AG04449 (cell line): ENCODE measurements at regions not wholly inside any gene's neighbourhood (a gene's known extent, or its start where the extent isn't known, plus 50 kb on each side); places are given as distances from the start of the nearest gene placed in this dataset.

ENCODE experiments used
- CTCF ChIA-PET: fragments of 350-600 bp; formaldehyde crosslinking; extraction: SDS; loops from one replicate; lab custom pipeline; 2021; ENCODE audit warnings: antibody characterized with exemption; lab: Yijun Ruan, JAX
- POLR2A ChIA-PET: fragments of 400-600, 350-600 bp; formaldehyde crosslinking; extraction: SDS; loops from one replicate; lab custom pipeline; 2020; ENCODE audit warnings: antibody characterized with exemption, inconsistent platforms; lab: Yijun Ruan, JAX
- DNase-seq: peaks from one replicate; pipeline ENCODE4 v3.0.0-alpha.2; 2010; ENCODE audit warnings: low read depth, low spot score
- H3K4me3 ChIP-seq: 2 replicates; pipeline ENCODE4 v1.5.1; 2011; ENCODE audit warnings: low read depth, mild to moderate bottlenecking, control low read depth, low read length
- TF ChIP-seq, protein P1 (sequence below): IDR thresholded peaks from one replicate; pipeline ENCODE4 v1.5.1; 2011; ENCODE audit warnings: mild to moderate bottlenecking, moderate library complexity, low read length, control low read depth, inconsistent platforms; ENCODE audit not compliant: insufficient read depth; ENCODE audit errors: missing control alignments

DNA sequence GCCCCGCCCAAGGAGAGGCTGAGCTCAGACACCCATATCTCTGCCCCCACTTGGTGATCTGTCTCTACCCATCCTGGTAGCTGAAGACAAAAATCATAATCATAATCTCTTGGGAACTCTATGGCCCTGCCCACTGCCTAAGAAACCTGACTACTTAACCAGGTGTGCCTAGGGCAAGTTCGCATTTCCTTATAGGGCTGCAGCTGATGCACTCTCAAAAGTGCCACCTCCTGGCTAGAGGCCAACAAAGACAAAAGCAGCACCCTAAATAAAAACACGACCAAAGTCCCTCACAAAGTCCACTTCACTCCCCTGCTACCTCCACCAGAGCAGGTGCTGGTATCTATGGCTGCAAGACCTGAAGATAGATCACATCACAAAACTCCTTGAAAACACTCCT, 250.4 kb upstream of the SLITRK3 start:
- DNase-seq, result no peak
- TF ChIP-seq, protein P1, sequence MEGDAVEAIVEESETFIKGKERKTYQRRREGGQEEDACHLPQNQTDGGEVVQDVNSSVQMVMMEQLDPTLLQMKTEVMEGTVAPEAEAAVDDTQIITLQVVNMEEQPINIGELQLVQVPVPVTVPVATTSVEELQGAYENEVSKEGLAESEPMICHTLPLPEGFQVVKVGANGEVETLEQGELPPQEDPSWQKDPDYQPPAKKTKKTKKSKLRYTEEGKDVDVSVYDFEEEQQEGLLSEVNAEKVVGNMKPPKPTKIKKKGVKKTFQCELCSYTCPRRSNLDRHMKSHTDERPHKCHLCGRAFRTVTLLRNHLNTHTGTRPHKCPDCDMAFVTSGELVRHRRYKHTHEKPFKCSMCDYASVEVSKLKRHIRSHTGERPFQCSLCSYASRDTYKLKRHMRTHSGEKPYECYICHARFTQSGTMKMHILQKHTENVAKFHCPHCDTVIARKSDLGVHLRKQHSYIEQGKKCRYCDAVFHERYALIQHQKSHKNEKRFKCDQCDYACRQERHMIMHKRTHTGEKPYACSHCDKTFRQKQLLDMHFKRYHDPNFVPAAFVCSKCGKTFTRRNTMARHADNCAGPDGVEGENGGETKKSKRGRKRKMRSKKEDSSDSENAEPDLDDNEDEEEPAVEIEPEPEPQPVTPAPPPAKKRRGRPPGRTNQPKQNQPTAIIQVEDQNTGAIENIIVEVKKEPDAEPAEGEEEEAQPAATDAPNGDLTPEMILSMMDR, result no peak
- POLR2A ChIA-PET, result no interaction called here
- CTCF ChIA-PET, result no interaction called here
- H3K4me3 ChIP-seq, result no peak overlapping the region

DNA sequence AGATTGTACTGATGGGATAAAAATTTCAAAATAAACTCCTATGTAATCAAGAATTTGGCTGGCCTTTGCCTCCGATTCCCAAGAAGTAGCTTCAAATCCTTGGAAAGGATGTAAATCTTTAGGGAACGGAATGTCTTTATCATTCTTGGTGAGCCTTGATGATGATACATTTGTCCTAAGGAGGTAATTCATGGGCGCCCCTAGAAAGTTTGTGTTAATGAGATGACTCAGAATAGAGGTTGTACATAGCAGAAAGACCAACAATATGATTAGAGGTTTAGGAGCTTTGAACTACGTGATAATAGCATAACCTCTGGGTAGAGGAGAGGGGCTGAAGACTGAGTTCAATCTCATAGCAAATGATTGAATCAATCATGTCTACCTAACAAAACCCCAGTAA, 248.6 kb upstream of the SLITRK3 start:
- TF ChIP-seq, protein P1, result no peak
- DNase-seq, result no peak
- ChIA-PET POLR2A (no interaction called here), CTCF (no interaction called here)
- no peak overlapping the region for H3K4me3 ChIP-seq

DNA sequence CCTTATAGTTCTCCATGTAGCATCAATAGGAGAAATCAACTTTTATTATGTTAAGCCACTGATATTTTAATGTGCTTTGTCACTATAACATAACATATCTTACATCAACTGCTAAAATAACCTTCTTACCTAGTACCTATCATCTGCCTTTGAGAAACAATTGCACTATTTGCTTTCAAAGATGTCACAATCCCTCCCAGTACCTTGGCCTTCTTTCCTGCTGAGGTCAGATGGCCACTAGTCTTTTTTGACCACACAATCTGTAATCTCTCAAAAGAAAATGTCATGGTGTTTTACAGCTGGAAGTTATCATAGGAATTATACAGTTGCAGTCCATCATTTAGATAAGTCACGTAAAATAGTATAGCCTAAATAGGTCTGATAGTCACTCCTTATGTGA, 247.5 kb upstream of the SLITRK3 start:
- ChIA-PET CTCF (no interaction called here), POLR2A (no interaction called here)
- DNase-seq, result no peak
- TF ChIP-seq, protein P1, result no peak
- H3K4me3 ChIP-seq, result no peak overlapping the region

DNA sequence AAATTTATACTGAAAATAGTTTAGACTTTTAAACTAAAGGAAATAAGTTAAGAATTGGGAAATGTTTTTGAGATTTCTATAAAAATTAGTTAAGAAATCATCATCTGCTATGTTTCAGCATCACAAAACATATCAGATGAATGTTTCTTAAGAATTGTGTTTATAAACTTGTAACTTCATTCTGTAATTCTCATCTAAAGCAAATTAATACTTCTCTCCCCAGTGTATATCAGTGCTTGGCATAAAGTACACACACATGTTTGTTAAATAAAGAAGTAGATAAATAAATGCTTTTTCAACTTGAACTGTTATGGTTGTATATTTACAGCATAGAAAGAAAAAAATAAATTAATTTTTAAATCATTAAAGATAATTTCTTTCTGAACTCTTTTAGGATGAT, 245.9 kb upstream of the SLITRK3 start:
- ChIA-PET POLR2A (no interaction called here), CTCF (no interaction called here)
- TF ChIP-seq, protein P1, result no peak
- no peak for DNase-seq
- no peak overlapping the region for H3K4me3 ChIP-seq

DNA sequence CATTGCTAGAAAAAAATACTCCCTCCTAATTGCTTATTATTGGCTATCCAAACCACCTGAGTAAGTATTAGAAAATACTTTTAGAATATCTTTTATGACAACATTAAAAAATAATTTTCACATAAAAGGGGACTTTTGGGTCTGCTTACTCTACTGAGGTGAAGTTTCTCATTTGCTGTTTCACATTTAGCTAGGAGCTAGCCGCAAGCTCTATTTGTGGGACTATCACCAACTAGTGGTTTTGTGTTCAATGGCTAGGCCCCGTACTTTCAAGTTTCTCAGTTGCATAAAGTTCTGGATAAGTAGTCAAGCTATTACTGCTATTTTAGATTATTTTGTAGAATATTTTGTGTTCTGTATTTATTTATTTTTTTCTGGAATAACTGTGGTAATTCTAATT, 244.2 kb upstream of the SLITRK3 start:
- CTCF ChIA-PET, result no interaction called here
- no peak overlapping the region for H3K4me3 ChIP-seq
- POLR2A ChIA-PET, result no interaction called here
- no peak for DNase-seq
- TF ChIP-seq, protein P1, result no peak

DNA sequence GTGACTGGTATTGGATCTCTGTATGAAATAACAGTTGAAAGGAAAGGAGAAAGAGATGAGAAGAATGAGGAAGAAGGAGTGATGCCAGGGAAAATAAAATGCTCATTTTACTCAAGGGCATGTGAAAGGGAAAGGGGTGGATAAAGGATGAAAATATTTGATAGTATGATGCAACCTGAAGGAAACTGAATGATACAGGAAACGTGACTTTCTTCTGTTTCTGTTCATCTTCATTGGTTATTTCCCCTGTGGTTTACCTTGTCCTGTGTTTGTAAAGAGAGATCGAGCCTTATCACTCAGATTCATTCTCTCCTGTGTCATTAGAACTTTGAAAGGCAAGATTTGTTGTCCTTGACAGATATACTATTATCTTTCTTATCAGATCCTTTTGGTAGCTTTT, 243.6 kb upstream of the SLITRK3 start:
- POLR2A ChIA-PET, result no interaction called here
- TF ChIP-seq, protein P1, result no peak
- no peak overlapping the region for H3K4me3 ChIP-seq
- CTCF ChIA-PET, result no interaction called here
- no peak for DNase-seq
